H1 (cell line): ENCODE measurements at regions not wholly inside any gene's neighbourhood (a gene's known extent, or its start where the extent isn't known, plus 50 kb on each side); places are given as distances from the start of the nearest gene placed in this dataset.

ENCODE experiments used
- CTCF ChIA-PET: fragments of 300-600 bp; sonication (Branson Sonifier 250); formaldehyde crosslinking; loops from one replicate; lab custom pipeline; 2021; ENCODE audit not compliant: partially characterized antibody; lab: Charles Lee
- POLR2A ChIA-PET: fragments of 300-600 bp; sonication (Branson Sonifier 250); formaldehyde crosslinking; loops from one replicate; lab custom pipeline; 2021; ENCODE audit warnings: inconsistent platforms; ENCODE audit not compliant: partially characterized antibody; lab: Charles Lee
- DNase-seq, 2 experiments: peaks; one replicate each; pipeline versions ENCODE4 v3.0.0 to v3.0.0-alpha.2; 2010 to 2022; ENCODE audit warnings: low spot score in 2 of 2, low read depth in 1 of 2, mixed read lengths in 1 of 2
- FAIRE-seq: peaks from 2 replicates; lab custom pipeline; 2011; peaks lifted over from hg19 to GRCh38; lab: Jason Lieb, UNC
- H2AFZ ChIP-seq: 2 replicates; pipeline ENCODE4 v1.8.1; 2012; ENCODE audit warnings: low read length, inconsistent platforms
- H2AK5ac ChIP-seq: 2 replicates; pipeline ENCODE4 v1.6.1; 2013; ENCODE audit warnings: low read depth, low read length
- H2BK120ac ChIP-seq: replicated peaks from 2 replicates; pipeline ENCODE3; 2013; ENCODE audit warnings: low read depth, low read length, inconsistent platforms
- H2BK12ac ChIP-seq: 2 replicates; pipeline ENCODE4 v1.6.1; 2013; ENCODE audit warnings: low read depth, low read length
- H2BK15ac ChIP-seq: 2 replicates; pipeline ENCODE4 v1.6.1; 2013; ENCODE audit warnings: low read length
- H2BK20ac ChIP-seq: 2 replicates; pipeline ENCODE4 v1.6.1; 2013; ENCODE audit warnings: low read length
- H2BK5ac ChIP-seq: 2 replicates; pipeline ENCODE4 v1.6.1; 2013; ENCODE audit warnings: low read depth, low read length
- H3K14ac ChIP-seq: 2 replicates; pipeline ENCODE4 v1.6.1; 2013; ENCODE audit warnings: inconsistent platforms; ENCODE audit not compliant: insufficient read length
- H3K18ac ChIP-seq: 2 replicates; pipeline ENCODE4 v1.6.1; 2013; ENCODE audit warnings: low read length; ENCODE audit errors: extremely low read depth
- H3K23ac ChIP-seq: 2 replicates; pipeline ENCODE4 v1.6.1; 2013; ENCODE audit warnings: inconsistent platforms; ENCODE audit not compliant: insufficient read length
- H3K23me2 ChIP-seq: 2 replicates; pipeline ENCODE4 v1.6.1; 2013; ENCODE audit warnings: low read depth, low read length
- H3K27ac ChIP-seq: 2 replicates; pipeline ENCODE4 v1.6.1; 2011; ENCODE audit warnings: low read depth, low read length, inconsistent platforms
- H3K27me3 ChIP-seq, 4 experiments: replicated peaks in 1 of 4; 1 replicate in 1 of 4; 2 replicates in 3 of 4; pipeline versions ENCODE4 v1.6.1 to v1.8.1; 2011 to 2013; ENCODE audit warnings: low read length in 3 of 4, mild to moderate bottlenecking in 3 of 4, inconsistent platforms in 2 of 4, mixed read lengths in 2 of 4, moderate library complexity in 1 of 4; ENCODE audit not compliant: control insufficient read depth in 3 of 4, insufficient read depth in 3 of 4; ENCODE audit errors: extremely low read depth in 1 of 4
- H3K36me3 ChIP-seq, 4 experiments: 2 replicates each; pipeline versions ENCODE4 v1.6.1 to v1.8.1; 2011 to 2013; ENCODE audit warnings: mild to moderate bottlenecking in 4 of 4, low read length in 3 of 4, moderate library complexity in 2 of 4, control low read depth in 1 of 4, inconsistent platforms in 1 of 4; ENCODE audit not compliant: insufficient read depth in 4 of 4, control insufficient read depth in 2 of 4
- H3K4ac ChIP-seq: replicated peaks from 2 replicates; pipeline ENCODE3; 2013; ENCODE audit warnings: low read length, low read depth, mixed read lengths, inconsistent platforms; ENCODE audit not compliant: insufficient read length
- H3K4me1 ChIP-seq, 4 experiments: replicated peaks in 1 of 4; 1 replicate in 1 of 4; 2 replicates in 3 of 4; pipeline versions ENCODE4 v1.6.1 to v1.8.1; 2011 to 2013; ENCODE audit warnings: low read length in 3 of 4, inconsistent platforms in 2 of 4, mixed read lengths in 1 of 4; ENCODE audit not compliant: insufficient read depth in 4 of 4, control insufficient read depth in 3 of 4
- H3K4me2 ChIP-seq, 2 experiments: 2 replicates each; pipeline versions ENCODE4 v1.6.1 to v1.8.1; 2011 to 2013; ENCODE audit warnings: low read depth in 2 of 2, low read length in 2 of 2, control low read depth in 1 of 2, inconsistent platforms in 1 of 2, mild to moderate bottlenecking in 1 of 2; ENCODE audit not compliant: insufficient read depth in 1 of 2
- H3K4me3 ChIP-seq, 4 experiments: fragments of 200-600, 300-600 bp in 1 of 4; sonication (generic), shearing (Covaris generic), sonication (Bioruptor Twin) in 1 of 4; 2 replicates each; pipeline versions ENCODE4 v1.5.1 to v1.8.1; 2011 to 2016; ENCODE audit warnings: low read length in 4 of 4, low read depth in 3 of 4, control low read depth in 2 of 4, inconsistent platforms in 2 of 4, mild to moderate bottlenecking in 2 of 4, mixed read lengths in 1 of 4, moderate library complexity in 1 of 4; ENCODE audit not compliant: insufficient read depth in 2 of 4; ENCODE audit errors: extremely low read depth in 1 of 4
- H3K56ac ChIP-seq: replicated peaks from 2 replicates; pipeline ENCODE3; 2013; ENCODE audit warnings: low read depth, mild to moderate bottlenecking, mixed read lengths, low read length, inconsistent platforms; ENCODE audit not compliant: insufficient read length
- H3K79me1 ChIP-seq: 2 replicates; pipeline ENCODE4 v1.6.1; 2013; ENCODE audit warnings: low read depth, low read length, control low read depth
- H3K79me2 ChIP-seq, 2 experiments: 2 replicates each; pipeline versions ENCODE4 v1.6.1 to v1.8.1; 2012 to 2013; ENCODE audit warnings: low read length in 2 of 2, mild to moderate bottlenecking in 2 of 2, inconsistent platforms in 1 of 2; ENCODE audit not compliant: insufficient read depth in 2 of 2, control insufficient read depth in 1 of 2
- H3K9ac ChIP-seq, 4 experiments: replicated peaks in 1 of 4; 1 replicate in 1 of 4; 2 replicates in 3 of 4; pipeline versions ENCODE4 v1.6.1 to v1.8.1; 2011 to 2013; ENCODE audit warnings: low read depth in 3 of 4, low read length in 3 of 4, control low read depth in 2 of 4, mild to moderate bottlenecking in 2 of 4, moderate library complexity in 2 of 4, inconsistent platforms in 1 of 4; ENCODE audit errors: extremely low read depth in 1 of 4
- H3K9me3 ChIP-seq, 2 experiments: 2 replicates each; pipeline versions ENCODE4 v1.6.1 to v1.8.1; 2012 to 2013; ENCODE audit warnings: mild to moderate bottlenecking in 2 of 2, moderate library complexity in 2 of 2, control low read depth in 1 of 2, inconsistent platforms in 1 of 2, low read depth in 1 of 2, low read length in 1 of 2, mixed read lengths in 1 of 2; ENCODE audit not compliant: insufficient read depth in 2 of 2
- H4K20me1 ChIP-seq, 2 experiments: replicated peaks in 1 of 2; 2 replicates each; pipeline versions ENCODE3 to v1.8.1; 2011 to 2013; ENCODE audit warnings: inconsistent platforms in 2 of 2, low read length in 2 of 2, mild to moderate bottlenecking in 1 of 2; ENCODE audit not compliant: insufficient read depth in 2 of 2, control insufficient read depth in 1 of 2
- H4K5ac ChIP-seq: 2 replicates; pipeline ENCODE4 v1.6.1; 2013; ENCODE audit warnings: low read length, low read depth, mixed read lengths, inconsistent platforms; ENCODE audit not compliant: insufficient read length
- H4K8ac ChIP-seq: 2 replicates; pipeline ENCODE4 v1.8.0; 2013; ENCODE audit warnings: mild to moderate bottlenecking, moderate library complexity, low read length, inconsistent platforms; ENCODE audit not compliant: insufficient read depth; ENCODE audit errors: extremely low read depth
- H4K91ac ChIP-seq: replicated peaks from 2 replicates; pipeline ENCODE3; 2013; ENCODE audit warnings: low read length, mixed read lengths, inconsistent platforms; ENCODE audit not compliant: insufficient read length
- CEBPB ChIP-seq: IDR thresholded peaks from 2 replicates; pipeline ENCODE4 v1.6.1; 2012; ENCODE audit warnings: low read depth, low read length
- FOSL1 ChIP-seq: IDR thresholded peaks from 2 replicates; pipeline ENCODE4 v1.6.1; 2011; ENCODE audit warnings: mild to moderate bottlenecking, low read depth, low read length, moderate library complexity; ENCODE audit not compliant: insufficient read depth
- KDM5A ChIP-seq: fragments of 200-600 bp; IDR thresholded peaks from 2 replicates; pipeline ENCODE4 v1.7.1; 2012; ENCODE audit warnings: mild to moderate bottlenecking, low read length, inconsistent platforms, mixed read lengths
- PHF8 ChIP-seq: fragments of 200-600 bp; sonication (generic); conservative IDR thresholded peaks from 2 replicates; pipeline ENCODE4 v1.7.1; 2012; ENCODE audit warnings: low read depth, mild to moderate bottlenecking, inconsistent platforms, low read length, moderate library complexity
- RAD21 ChIP-seq, 2 experiments: IDR thresholded peaks in 1 of 2; conservative IDR thresholded peaks in 1 of 2; 2 replicates each; pipeline ENCODE4 v1.6.1; 2011; ENCODE audit warnings: low read depth in 2 of 2, low read length in 2 of 2, improper control_type of control experiment in 1 of 2, inconsistent platforms in 1 of 2, mild to moderate bottlenecking in 1 of 2, moderate library complexity in 1 of 2
- RFX5 ChIP-seq: IDR thresholded peaks from 2 replicates; pipeline ENCODE4 v1.6.1; 2011; ENCODE audit warnings: low read depth, low read length, improper control_type of control experiment, borderline replicate concordance
- RXRA ChIP-seq: IDR thresholded peaks from 2 replicates; pipeline ENCODE4 v1.6.1; 2011; ENCODE audit warnings: low read depth, mild to moderate bottlenecking, low read length, moderate library complexity; ENCODE audit not compliant: insufficient read depth
- SAP30 ChIP-seq: fragments of 300-600 bp; sonication (generic); IDR thresholded peaks from 2 replicates; pipeline ENCODE4 v1.7.1; 2012; ENCODE audit warnings: low read length, moderate library complexity, mild to moderate bottlenecking, inconsistent platforms; ENCODE audit not compliant: insufficient read depth, insufficient replicate concordance
- SIN3A ChIP-seq, 2 experiments: IDR thresholded peaks in 1 of 2; conservative IDR thresholded peaks in 1 of 2; 2 replicates each; pipeline ENCODE4 v1.6.1; 2011 to 2012; ENCODE audit warnings: low read length in 2 of 2, improper control_type of control experiment in 1 of 2, low read depth in 1 of 2, mild to moderate bottlenecking in 1 of 2
- TCF12 ChIP-seq: IDR thresholded peaks from 2 replicates; pipeline ENCODE4 v1.6.1; 2011; ENCODE audit warnings: low read depth, mild to moderate bottlenecking, low read length
- USF2 ChIP-seq: IDR thresholded peaks from 2 replicates; pipeline ENCODE4 v1.6.1; 2011; ENCODE audit warnings: low read length, improper control_type of control experiment
- WGBS, 2 experiments: shearing (Covaris generic) in 1 of 2; methylation state at CpG; one replicate each; pipeline versions ENCODE4 v1.1.6 to v1.1.7; 2013 to 2015; ENCODE audit warnings: low lambda C conversion rate in 2 of 2, mixed read lengths in 2 of 2, inconsistent platforms in 1 of 2, low coverage in 1 of 2, missing lambda C conversion rate in 1 of 2; ENCODE audit not compliant: insufficient replicate concordance in 2 of 2, insufficient coverage in 1 of 2, insufficient read length in 1 of 2; ENCODE audit errors: extremely low coverage in 1 of 2, missing lambda C conversion rate in 1 of 2; 5-methylcytosine and 5-hydroxymethylcytosine counted together

GRCh38 chr21:38159355-38159754 lies 97.4 kb upstream of the KCNJ15 start:
- no peaks in the 10 kb centered on the region for H3K79me1 ChIP-seq
- no peak overlapping the region for H4K91ac ChIP-seq
- no peak overlapping the region for H2BK5ac ChIP-seq
- H3K14ac ChIP-seq, result no peak overlapping the region
- no peaks in the 10 kb centered on the region for H3K9me3 ChIP-seq
- H2BK15ac ChIP-seq, result no peak overlapping the region
- H3K23ac ChIP-seq, result no peak overlapping the region
- no peaks in the 10 kb centered on the region for H3K36me3 ChIP-seq
- no peak overlapping the region for H3K9ac ChIP-seq
- no peak overlapping the region for H2BK12ac ChIP-seq
- H4K5ac ChIP-seq, result no peak overlapping the region
- H3K4me1 ChIP-seq, result no peaks in the 10 kb centered on the region
- DNase-seq (peak; percentile 39 to 72), FAIRE-seq (no peak)
- H3K23me2 ChIP-seq, result no peaks in the 10 kb centered on the region
- no peak overlapping the region for H2AK5ac ChIP-seq
- CTCF ChIA-PET, result interaction anchor here (0.8 to 7.3 kb wide), 9 partner anchors 10 to 197 kb away, joined by 3 to 73 read pairs (median 4); no protein-coding TSS in a partner anchor
- H3K18ac ChIP-seq, result no peak overlapping the region
- H3K27ac ChIP-seq, result no peak overlapping the region
- H3K56ac ChIP-seq, result no peak overlapping the region
- no peak overlapping the region for H3K4me3 ChIP-seq
- H3K4ac ChIP-seq, result no peak overlapping the region
- WGBS, 2 experiments, result 27% methylated on average over 3 of the region's 3 CpGs; no CpG with 5 or more reads in 1 of the 2 experiments
- no peak overlapping the region for H2BK20ac ChIP-seq
- no peak overlapping the region for H4K8ac ChIP-seq
- H4K20me1 ChIP-seq, result no peaks in the 10 kb centered on the region
- POLR2A ChIA-PET, result no interaction called here
- H3K4me2 ChIP-seq, result no peak overlapping the region
- H3K79me2 ChIP-seq, result no peaks in the 10 kb centered on the region
- no peak overlapping the region for H2BK120ac ChIP-seq
- H3K27me3 ChIP-seq, result no peaks in the 10 kb centered on the region
- no peak overlapping the region; the same call in 1 of the 2 replicates for H2AFZ ChIP-seq
- TF ChIP-seq SIN3A (conservative IDR thresholded peaks at IDR 0.05 in 1 of 2, IDR thresholded peaks at IDR 0.05 in 1 of 2; ENCODE audit: low read depth in 1 of 2, low read length in 2 of 2) (no peak), CEBPB (no peak), USF2 (no peak), RXRA (no peak), PHF8 (no peak), RAD21 (IDR thresholded peaks at IDR 0.05 in 1 of 2, conservative IDR thresholded peaks at IDR 0.05 in 1 of 2; ENCODE audit: low read depth in 2 of 2, low read length in 2 of 2) (peak; percentile 81 to 88), SAP30 (no peak), TCF12 (no peak), RFX5 (no peak), FOSL1 (no peak), KDM5A (no peak)
